ENCODE measurements at regions not wholly inside any gene's neighbourhood (a gene's known extent, or its start where the extent isn't known, plus 50 kb on each side); places are given as distances from the start of the nearest gene placed in this dataset.
"Not testable (repeated sequence)": the region's sequence is repeated elsewhere in the genome, so short reads cannot be mapped to it uniquely, and the experiment has no call there.

- DNase-seq: no peak
Observed at GRCh38 chr5:85173469-85173868, 788.8 kb upstream of the EDIL3 start.

- DNase-seq: no peak
Observed at GRCh38 chr5:85182344-85182743, 797.7 kb upstream of the EDIL3 start.

GRCh38 chr5:85204289-85204688 lies 819.6 kb upstream of the EDIL3 start:
- DNase-seq: no peak

GRCh38 chr5:85205430-85205829 lies 820.8 kb upstream of the EDIL3 start:
- no peak for DNase-seq

- no peak for DNase-seq
Observed at GRCh38 chr5:85225388-85225787, 840.7 kb upstream of the EDIL3 start.

- DNase-seq: no peak
Observed at GRCh38 chr5:85249204-85249603, 864.5 kb upstream of the EDIL3 start.

- no peak for DNase-seq
Observed at GRCh38 chr5:85263125-85263524, 878.4 kb upstream of the EDIL3 start.

- no peak for DNase-seq
Observed at GRCh38 chr5:85266692-85267091, 882.0 kb upstream of the EDIL3 start.

GRCh38 chr5:85268194-85268593 lies 883.5 kb upstream of the EDIL3 start:
- DNase-seq: no peak

- DNase-seq: no peak
Observed at GRCh38 chr5:85278193-85278592, 893.5 kb upstream of the EDIL3 start.

- DNase-seq: no peak
Observed at GRCh38 chr5:85288914-85289313, 904.2 kb upstream of the EDIL3 start.

- DNase-seq: no peak
Observed at GRCh38 chr5:85293145-85293785, 908.6 kb upstream of the EDIL3 start.

- DNase-seq: no peak
Observed at GRCh38 chr5:85304524-85304923, 919.8 kb upstream of the EDIL3 start.

GRCh38 chr5:85305766-85306165 lies 921.1 kb upstream of the EDIL3 start:
- DNase-seq: no peak

GRCh38 chr5:85311536-85311935 lies 926.9 kb upstream of the EDIL3 start:
- DNase-seq: no peak

GRCh38 chr5:85320495-85320894 lies 935.8 kb upstream of the EDIL3 start:
- no peak for DNase-seq

GRCh38 chr5:85333276-85333675 lies 948.6 kb upstream of the EDIL3 start:
- no peak for DNase-seq

- no peak for DNase-seq
Observed at GRCh38 chr5:85337435-85337834, 952.8 kb upstream of the EDIL3 start.

GRCh38 chr5:85340790-85341189 lies 956.1 kb upstream of the EDIL3 start:
- no peak for DNase-seq

GRCh38 chr5:85345818-85346217 lies 961.1 kb upstream of the EDIL3 start:
- no peak for DNase-seq

- no peak for DNase-seq
Observed at GRCh38 chr5:85357309-85357708, 972.6 kb upstream of the EDIL3 start.

GRCh38 chr5:85375525-85375924 lies 990.8 kb upstream of the EDIL3 start:
- no peak for DNase-seq

GRCh38 chr5:85388770-85389169 lies 1004.1 kb upstream of the EDIL3 start:
- DNase-seq: no peak

GRCh38 chr5:85392309-85392708 lies 1007.6 kb upstream of the EDIL3 start:
- DNase-seq: not testable (repeated sequence)

- DNase-seq: no peak
Observed at GRCh38 chr5:85395526-85395925, 1010.8 kb upstream of the EDIL3 start.

GRCh38 chr5:85397451-85397850 lies 1012.8 kb upstream of the EDIL3 start:
- no peak for DNase-seq

All from NCI-H748 treated with DMSO at 0.1 percent for 48 hours (cell line).